OCI-LY1 (cell line): ENCODE measurements at regions not wholly inside any gene's neighbourhood (a gene's known extent, or its start where the extent isn't known, plus 50 kb on each side); places are given as distances from the start of the nearest gene placed in this dataset.

Experiments
- H2AFZ ChIP-seq: fragments of 200-600 bp; sonication (generic), shearing (Covaris generic); 2 replicates; pipeline ENCODE4 v1.6.0; 2014; ENCODE audit warnings: antibody characterized with exemption, mild to moderate bottlenecking, low read length
- H3F3A ChIP-seq: fragments of 200-600 bp; sonication (generic), shearing (Covaris generic); 2 replicates; pipeline ENCODE4 v1.6.0; 2014; ENCODE audit warnings: mild to moderate bottlenecking, antibody characterized with exemption, low read length, moderate library complexity; ENCODE audit not compliant: insufficient read depth
- H3K27ac ChIP-seq: fragments of 200-600 bp; sonication (generic); 2 replicates; pipeline ENCODE4 v1.5.1; 2014; ENCODE audit warnings: low read length, mixed run types, mild to moderate bottlenecking, low read depth; ENCODE audit not compliant: poor library complexity, severe bottlenecking
- H3K27me3 ChIP-seq: fragments of 200-600 bp; sonication (generic); 2 replicates; pipeline ENCODE4 v1.6.0; 2014; ENCODE audit warnings: antibody characterized with exemption, mild to moderate bottlenecking, low read length, moderate library complexity; ENCODE audit not compliant: insufficient read depth
- H3K36me3 ChIP-seq: fragments of 200-600 bp; sonication (generic); 2 replicates; pipeline ENCODE4 v1.6.1; 2014; ENCODE audit warnings: mild to moderate bottlenecking, antibody characterized with exemption, low read length, moderate library complexity, mixed read lengths; ENCODE audit not compliant: insufficient read depth
- H3K4me1 ChIP-seq: fragments of 200-600 bp; sonication (generic); 2 replicates; pipeline ENCODE4 v1.5.1; 2014; ENCODE audit warnings: mild to moderate bottlenecking, low read length, moderate library complexity; ENCODE audit not compliant: insufficient read depth, severe bottlenecking
- H3K4me2 ChIP-seq: fragments of 200-600 bp; sonication (generic), shearing (Covaris generic); 2 replicates; pipeline ENCODE4 v1.6.1; 2014; ENCODE audit warnings: low read length
- H3K4me3 ChIP-seq: fragments of 200-600 bp; sonication (generic); 2 replicates; pipeline ENCODE4 v1.5.1; 2014; ENCODE audit warnings: low read length, low read depth, mild to moderate bottlenecking, mixed read lengths; ENCODE audit not compliant: poor library complexity, severe bottlenecking
- H3K79me2 ChIP-seq: fragments of 200-600 bp; shearing (Covaris generic); 2 replicates; pipeline ENCODE4 v1.6.1; 2016; ENCODE audit warnings: mixed run types, low read length, mixed read lengths; ENCODE audit not compliant: insufficient read depth
- H3K9ac ChIP-seq: fragments of 200-600 bp; sonication (generic), shearing (Covaris generic); 2 replicates; pipeline ENCODE4 v1.6.1; 2014; ENCODE audit warnings: mild to moderate bottlenecking, low read length, mixed read lengths
- H3K9me2 ChIP-seq: fragments of 200-600 bp; sonication (generic), shearing (Covaris generic); 2 replicates; pipeline ENCODE4 v1.6.1; 2014; ENCODE audit warnings: low read depth, mild to moderate bottlenecking, low read length, mixed read lengths
- H3K9me3 ChIP-seq: fragments of 200-600 bp; shearing (Covaris generic); 2 replicates; pipeline ENCODE4 v1.6.1; 2014; ENCODE audit warnings: low read length, mixed read lengths
- H4K20me1 ChIP-seq: fragments of 200-600 bp; sonication (generic), shearing (Covaris generic); 2 replicates; pipeline ENCODE4 v1.6.0; 2016; ENCODE audit warnings: mild to moderate bottlenecking, low read length; ENCODE audit not compliant: insufficient read depth
- CTCF ChIP-seq: fragments of 200-600 bp; sonication (generic), shearing (Covaris generic); IDR thresholded peaks from 2 replicates; pipeline ENCODE4 v1.5.1; 2017; ENCODE audit warnings: mild to moderate bottlenecking, antibody characterized with exemption, low read length, moderate library complexity, mixed read lengths
- EZH2 ChIP-seq: fragments of 200-600 bp; sonication (generic), shearing (Covaris generic); IDR thresholded peaks from 2 replicates; pipeline ENCODE4 v1.8.0; 2017; ENCODE audit warnings: borderline replicate concordance, mixed run types, mild to moderate bottlenecking, antibody characterized with exemption, low read length, moderate library complexity, mixed read lengths

DNA sequence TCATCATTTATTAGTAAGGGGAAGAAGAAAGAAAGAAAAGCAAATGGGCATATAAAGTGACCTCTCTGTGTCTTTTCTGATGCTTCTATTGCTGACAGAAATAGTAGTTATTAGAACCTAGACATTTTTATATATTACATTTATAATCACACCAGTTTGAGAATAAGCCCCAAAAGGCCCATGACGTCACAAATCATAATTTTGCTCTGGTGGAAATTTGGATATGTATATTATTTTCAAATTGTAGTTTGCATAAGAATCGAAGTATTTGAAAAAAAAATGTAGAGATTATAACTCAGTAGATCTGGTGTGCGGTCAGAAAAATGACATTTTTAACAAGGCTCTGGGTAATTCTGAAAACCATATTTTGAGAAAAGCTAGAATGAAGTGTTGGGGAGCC, 101.2 kb upstream of the STEAP1 start:
- no peaks in the 10 kb centered on the region for H3K4me1 ChIP-seq
- no peaks in the 10 kb centered on the region for H3K9me2 ChIP-seq
- no peak for TF ChIP-seq CTCF
- TF ChIP-seq EZH2 = no peak
- H3K27me3 ChIP-seq = no peaks in the 10 kb centered on the region
- no peak overlapping the region for H3K4me3 ChIP-seq
- H3K4me2 ChIP-seq = no peak overlapping the region
- H3K79me2 ChIP-seq = no peaks in the 10 kb centered on the region
- no peaks in the 10 kb centered on the region for H3K36me3 ChIP-seq
- no peak overlapping the region for H3K27ac ChIP-seq
- H3K9me3 ChIP-seq = no peaks in the 10 kb centered on the region
- no peak overlapping the region for H2AFZ ChIP-seq
- no peaks in the 10 kb centered on the region for H4K20me1 ChIP-seq
- H3F3A ChIP-seq = no peaks in the 10 kb centered on the region
- no peak overlapping the region for H3K9ac ChIP-seq

- Histone ChIP-seq H2AFZ (no peak overlapping the region), H3K9me3 (no peaks in the 10 kb centered on the region), H3K9ac (no peak overlapping the region), H4K20me1 (no peaks in the 10 kb centered on the region), H3K4me3 (no peak overlapping the region), H3K27ac (no peak overlapping the region), H3K27me3 (no peaks in the 10 kb centered on the region), H3K4me2 (no peak overlapping the region), H3K36me3 (no peaks in the 10 kb centered on the region), H3K4me1 (no peaks in the 10 kb centered on the region), H3K79me2 (no peaks in the 10 kb centered on the region), H3F3A (no peaks in the 10 kb centered on the region), H3K9me2 (no peaks in the 10 kb centered on the region)
- TF ChIP-seq CTCF = no peak
- TF ChIP-seq EZH2 = no peak
Observed at GRCh38 chr7:90061077-90061476, 93.2 kb upstream of the STEAP1 start.

DNA sequence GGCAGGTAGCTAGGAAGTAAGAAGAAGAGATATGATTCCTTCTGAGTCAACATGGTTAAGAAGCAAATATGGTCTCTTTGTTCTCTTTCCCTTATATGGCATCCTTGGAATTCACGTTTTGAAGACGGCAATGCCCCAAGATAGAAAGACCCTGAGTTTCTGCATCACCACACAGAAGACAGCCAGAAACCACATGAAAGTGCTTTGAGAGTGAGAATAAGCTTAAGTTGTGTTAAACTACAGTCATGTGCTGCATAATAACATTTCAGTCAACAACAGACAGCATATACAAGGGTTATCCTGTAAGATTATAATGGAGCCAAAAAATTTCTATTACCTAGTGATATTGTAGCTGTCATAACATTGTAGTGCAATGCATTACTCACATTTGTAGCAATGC, 89.9 kb upstream of the STEAP1 start:
- no peaks in the 10 kb centered on the region for H4K20me1 ChIP-seq
- no peak overlapping the region for H3K4me3 ChIP-seq
- H3K9me2 ChIP-seq = no peaks in the 10 kb centered on the region
- TF ChIP-seq CTCF = no peak
- no peak for TF ChIP-seq EZH2
- no peak overlapping the region for H3K27ac ChIP-seq
- H3K4me2 ChIP-seq = no peak overlapping the region
- no peaks in the 10 kb centered on the region for H3K4me1 ChIP-seq
- no peaks in the 10 kb centered on the region for H3K36me3 ChIP-seq
- H3K9ac ChIP-seq = no peak overlapping the region
- no peaks in the 10 kb centered on the region for H3K9me3 ChIP-seq
- no peaks in the 10 kb centered on the region for H3K79me2 ChIP-seq
- H3K27me3 ChIP-seq = no peaks in the 10 kb centered on the region
- H2AFZ ChIP-seq = no peak overlapping the region
- H3F3A ChIP-seq = no peaks in the 10 kb centered on the region
